Activated CD4-positive, alpha-beta T cell treated with anti-CD3 and anti-CD28 coated beads, Interleukin-2, amount 10 ng/mL, durations not matched to agents 24 days and 14 days (primary cell): ENCODE measurements at regions not wholly inside any gene's neighbourhood (a gene's known extent, or its start where the extent isn't known, plus 50 kb on each side); places are given as distances from the start of the nearest gene placed in this dataset.
"Not testable (repeated sequence)": the region's sequence is repeated elsewhere in the genome, so short reads cannot be mapped to it uniquely, and the experiment has no call there.

Experiments used
- DNase-seq: peaks from one replicate; pipeline ENCODE4 v3.0.0; 2022
- H3K27ac Mint-ChIP-seq: one replicate; pipeline ENCODE4 v1.8.0; 2022; ENCODE audit warnings: mild to moderate bottlenecking, mixed read lengths
- H3K27me3 Mint-ChIP-seq: one replicate; pipeline ENCODE4 v1.8.0; 2022; ENCODE audit warnings: mixed read lengths
- H3K36me3 Mint-ChIP-seq: one replicate; pipeline ENCODE4 v1.8.0; 2022; ENCODE audit warnings: low read depth, mild to moderate bottlenecking, mixed read lengths
- H3K4me1 Mint-ChIP-seq: one replicate; pipeline ENCODE4 v1.8.0; 2021; ENCODE audit warnings: mixed read lengths
- H3K4me3 Mint-ChIP-seq: one replicate; pipeline ENCODE4 v1.8.0; 2022; ENCODE audit warnings: mild to moderate bottlenecking, moderate library complexity, mixed read lengths
- H3K9me3 Mint-ChIP-seq: one replicate; pipeline ENCODE4 v1.8.0; 2021; ENCODE audit warnings: mixed read lengths
- intact Hi-C: fragments of 100-400 bp; cut with micrococcal nuclease; formaldehyde crosslinking; loops from one replicate; pipeline ENCODE4 v1.15.1; 2023

- H3K27ac Mint-ChIP-seq, H3K27me3 Mint-ChIP-seq, H3K4me1 Mint-ChIP-seq, intact Hi-C loops, H3K4me3 Mint-ChIP-seq, H3K36me3 Mint-ChIP-seq, H3K9me3 Mint-ChIP-seq: not testable (repeated sequence)
- peak; percentile 9 for DNase-seq
Measured at GRCh38 chr11:48902153-48902450, 81.6 kb downstream of the TRIM51G start.

- H3K4me3 Mint-ChIP-seq, H3K36me3 Mint-ChIP-seq, H3K9me3 Mint-ChIP-seq, intact Hi-C loops, H3K4me1 Mint-ChIP-seq, H3K27ac Mint-ChIP-seq, H3K27me3 Mint-ChIP-seq: not testable (repeated sequence)
- peak; percentile 11 for DNase-seq
Measured at GRCh38 chr11:48901381-48902152, 82.1 kb downstream of the TRIM51G start.

GRCh38 chr11:48900801-48901181 is 82.9 kb downstream of the TRIM51G start:
- H3K27ac Mint-ChIP-seq, H3K9me3 Mint-ChIP-seq, intact Hi-C loops, H3K4me3 Mint-ChIP-seq, H3K4me1 Mint-ChIP-seq, H3K36me3 Mint-ChIP-seq, H3K27me3 Mint-ChIP-seq: not testable (repeated sequence)
- peak; percentile 43 for DNase-seq

GRCh38 chr11:48900131-48900800 is 83.4 kb downstream of the TRIM51G start:
- Mint-ChIP-seq H3K4me1 (no peaks in the 10 kb centered on the region), H3K27me3 (no peaks in the 10 kb centered on the region), H3K27ac (no peak overlapping the region), H3K9me3 (no peaks in the 10 kb centered on the region), H3K4me3 (no peak overlapping the region), H3K36me3 (peaks cover 1% of the 10 kb centered on the region)
- intact Hi-C loops, result no loop called here
- DNase-seq, result peak; percentile 24

- intact Hi-C loops, result no loop called here
- Mint-ChIP-seq H3K27me3 (no peaks in the 10 kb centered on the region), H3K27ac (no peak overlapping the region), H3K36me3 (no peaks in the 10 kb centered on the region), H3K4me3 (no peak overlapping the region), H3K9me3 (peaks cover 4% of the 10 kb centered on the region), H3K4me1 (no peaks in the 10 kb centered on the region)
- no peak for DNase-seq
Measured at GRCh38 chr11:48880021-48880441, 103.7 kb downstream of the TRIM51G start.

GRCh38 chr11:48879256-48879655 is 104.4 kb downstream of the TRIM51G start:
- H3K4me3 Mint-ChIP-seq, result no peak overlapping the region
- H3K4me1 Mint-ChIP-seq, result no peaks in the 10 kb centered on the region
- intact Hi-C loops, result no loop called here

More at GRCh38 chr11:48879256-48879655, 104.4 kb downstream of the TRIM51G start:
- no peak for DNase-seq
- Mint-ChIP-seq H3K27ac (no peak overlapping the region), H3K27me3 (no peaks in the 10 kb centered on the region), H3K9me3 (peaks cover 4% of the 10 kb centered on the region), H3K36me3 (no peaks in the 10 kb centered on the region)
